ENCODE measurements at regions not wholly inside any gene's neighbourhood (a gene's known extent, or its start where the extent isn't known, plus 50 kb on each side); places are given as distances from the start of the nearest gene placed in this dataset.
"Not testable (repeated sequence)": the region's sequence is repeated elsewhere in the genome, so short reads cannot be mapped to it uniquely, and the experiment has no call there.

DNA sequence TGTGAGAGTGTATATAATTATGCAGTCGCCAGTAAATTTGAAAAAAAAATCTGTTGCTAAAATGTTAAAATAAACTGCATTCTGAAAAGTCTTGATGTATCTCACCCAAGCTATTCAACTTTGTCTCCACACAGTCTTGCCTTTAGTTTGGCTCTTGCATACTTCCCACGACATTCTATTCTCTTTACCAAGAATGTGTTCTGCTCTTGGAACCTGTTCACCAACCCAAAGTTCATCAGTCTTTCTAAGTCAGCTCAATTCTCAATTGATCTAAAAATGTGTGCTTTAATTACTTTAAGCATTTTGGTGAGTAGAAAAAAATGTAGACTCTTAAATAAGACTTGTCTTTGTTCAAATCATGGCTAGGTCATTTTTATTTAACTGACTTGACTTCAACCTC is 657.7 kb upstream of the TBL1XR1 start:
- H3K4me3 Mint-ChIP-seq = no peak overlapping the region
- no peaks in the 10 kb centered on the region for H3K36me3 Mint-ChIP-seq
- H3K27me3 Mint-ChIP-seq = no peaks in the 10 kb centered on the region
- CTCF ChIA-PET = no interaction called here
- no peak for DNase-seq
- H3K4me1 Mint-ChIP-seq = no peaks in the 10 kb centered on the region
- H3K9me3 Mint-ChIP-seq = peaks cover 3% of the 10 kb centered on the region
- no peak overlapping the region for H3K27ac Mint-ChIP-seq

GRCh38 chr3:177860184-177860583 is 662.9 kb upstream of the TBL1XR1 start:
- Mint-ChIP-seq H3K4me3 (no peak overlapping the region), H3K27ac (no peak overlapping the region), H3K36me3 (no peaks in the 10 kb centered on the region), H3K27me3 (no peaks in the 10 kb centered on the region), H3K4me1 (no peaks in the 10 kb centered on the region), H3K9me3 (peaks cover 8% of the 10 kb centered on the region)
- DNase-seq = no peak
- CTCF ChIA-PET = interaction anchor here (0.6 kb wide), 1 partner anchor 46 kb away, joined by 3 read pairs; no protein-coding TSS in a partner anchor

DNA sequence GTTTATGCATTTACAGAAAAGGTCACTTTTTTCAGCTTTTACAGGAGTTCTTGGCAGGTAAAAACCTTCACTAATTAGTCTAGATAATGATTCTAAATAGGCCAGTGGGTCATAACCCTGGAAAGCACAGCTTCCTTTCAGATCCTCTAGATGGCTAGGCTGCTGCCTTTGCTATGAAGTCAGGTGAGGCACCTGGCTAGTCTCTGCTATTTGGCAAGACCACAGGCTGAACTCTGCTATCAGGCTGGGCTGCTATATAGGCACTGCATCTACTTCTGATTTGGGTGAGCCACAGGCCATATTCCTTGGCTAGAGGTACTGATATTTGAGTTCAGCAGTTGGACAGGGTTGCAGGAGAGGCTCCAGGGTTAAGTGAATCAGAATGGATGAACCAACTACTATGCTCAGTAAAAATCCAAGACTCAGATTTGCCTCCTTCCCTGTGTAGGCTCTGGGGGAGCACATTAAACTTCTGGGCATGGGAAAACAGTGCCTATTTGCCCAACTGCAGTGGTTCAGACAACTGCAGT is 665.7 kb upstream of the TBL1XR1 start:
- H3K4me3 Mint-ChIP-seq = no peak overlapping the region
- DNase-seq = no peak
- CTCF ChIA-PET = no interaction called here
- peaks cover 4% of the 10 kb centered on the region for H3K27me3 Mint-ChIP-seq
- H3K36me3 Mint-ChIP-seq = no peaks in the 10 kb centered on the region
- H3K27ac Mint-ChIP-seq = no peak overlapping the region
- no peaks in the 10 kb centered on the region for H3K4me1 Mint-ChIP-seq
- peaks cover 11% of the 10 kb centered on the region for H3K9me3 Mint-ChIP-seq

DNA sequence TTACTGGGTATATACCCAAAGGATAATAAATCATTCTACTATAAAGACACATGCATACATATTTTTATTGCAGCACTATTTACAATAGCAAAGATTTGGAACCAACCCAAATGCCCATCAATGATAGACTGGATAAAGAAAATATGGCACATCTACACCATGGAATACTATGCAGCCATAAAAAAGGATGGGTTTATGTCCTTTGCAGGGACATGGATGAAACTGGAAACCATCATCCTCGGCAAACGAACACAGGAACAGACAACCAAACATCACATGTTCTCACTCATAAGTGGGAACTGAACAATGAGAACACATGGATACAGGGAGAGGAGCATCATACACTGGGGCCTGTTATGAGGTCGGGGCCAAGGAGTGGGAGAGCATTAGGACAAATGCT is 665.0 kb upstream of the KCNMB2 start:
- H3K27me3 Mint-ChIP-seq, H3K27ac Mint-ChIP-seq, H3K4me1 Mint-ChIP-seq, CTCF ChIA-PET, DNase-seq, H3K9me3 Mint-ChIP-seq, H3K4me3 Mint-ChIP-seq, H3K36me3 Mint-ChIP-seq: not testable (repeated sequence)

DNA sequence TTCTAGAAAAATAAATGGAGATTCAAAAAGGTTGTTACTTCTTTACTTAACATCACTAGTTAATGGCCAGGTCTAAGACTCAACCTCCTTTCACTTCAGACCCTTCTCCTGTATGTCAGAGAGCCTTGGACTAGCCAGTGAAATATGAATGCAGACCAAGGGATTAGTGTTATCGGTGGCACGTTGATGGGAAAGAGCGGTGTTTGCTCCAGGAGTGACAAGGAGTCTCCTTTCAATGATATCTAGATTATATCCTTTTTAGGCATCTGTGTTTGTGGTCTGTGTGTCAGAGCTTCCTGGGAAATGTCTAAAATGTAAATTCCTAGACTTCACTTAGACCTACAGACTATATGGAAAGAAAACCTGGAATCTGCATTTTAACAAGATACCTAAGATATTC is 658.0 kb upstream of the KCNMB2 start:
- CTCF ChIA-PET = no interaction called here
- no peak for DNase-seq
- Mint-ChIP-seq H3K27ac (no peak overlapping the region), H3K27me3 (no peaks in the 10 kb centered on the region), H3K4me1 (peaks cover 8% of the 10 kb centered on the region), H3K4me3 (no peak overlapping the region), H3K36me3 (no peaks in the 10 kb centered on the region), H3K9me3 (no peaks in the 10 kb centered on the region)

- H3K27ac Mint-ChIP-seq = no peak overlapping the region
- CTCF ChIA-PET = no interaction called here
These were observed 657.3 kb upstream of the KCNMB2 start for GRCh38 chr3:177878957-177879356.

GRCh38 chr3:177881351-177881750 is 654.9 kb upstream of the KCNMB2 start:
- Mint-ChIP-seq H3K36me3 (no peaks in the 10 kb centered on the region), H3K4me1 (no peaks in the 10 kb centered on the region), H3K27ac (no peak overlapping the region), H3K9me3 (no peaks in the 10 kb centered on the region), H3K4me3 (no peak overlapping the region), H3K27me3 (no peaks in the 10 kb centered on the region)
- CTCF ChIA-PET = no interaction called here
- DNase-seq = no peak

More at GRCh38 chr3:177878957-177879356, 657.3 kb upstream of the KCNMB2 start:
- Mint-ChIP-seq H3K27me3 (no peaks in the 10 kb centered on the region), H3K36me3 (no peaks in the 10 kb centered on the region), H3K4me3 (no peak overlapping the region), H3K9me3 (no peaks in the 10 kb centered on the region), H3K4me1 (peaks cover 8% of the 10 kb centered on the region)
- DNase-seq = no peak

GRCh38 chr3:177882124-177882648 is 654.0 kb upstream of the KCNMB2 start:
- CTCF ChIA-PET = no interaction called here
- no peaks in the 10 kb centered on the region for H3K4me1 Mint-ChIP-seq
- no peak for DNase-seq
- no peaks in the 10 kb centered on the region for H3K9me3 Mint-ChIP-seq
- no peaks in the 10 kb centered on the region for H3K36me3 Mint-ChIP-seq
- H3K27me3 Mint-ChIP-seq = no peaks in the 10 kb centered on the region
- no peak overlapping the region for H3K27ac Mint-ChIP-seq
- H3K4me3 Mint-ChIP-seq = no peak overlapping the region

- CTCF ChIA-PET = no interaction called here
- Mint-ChIP-seq H3K27me3 (no peaks in the 10 kb centered on the region), H3K27ac (no peak overlapping the region), H3K4me3 (no peak overlapping the region), H3K9me3 (no peaks in the 10 kb centered on the region), H3K4me1 (no peaks in the 10 kb centered on the region), H3K36me3 (no peaks in the 10 kb centered on the region)
- DNase-seq = no peak
These were observed 653.1 kb upstream of the KCNMB2 start for GRCh38 chr3:177883091-177883490.

GRCh38 chr3:177883957-177884356 is 652.3 kb upstream of the KCNMB2 start:
- H3K4me1 Mint-ChIP-seq = no peaks in the 10 kb centered on the region
- no peak for DNase-seq
- CTCF ChIA-PET = no interaction called here
- H3K27me3 Mint-ChIP-seq = no peaks in the 10 kb centered on the region
- H3K4me3 Mint-ChIP-seq = no peak overlapping the region
- H3K27ac Mint-ChIP-seq = no peak overlapping the region
- H3K9me3 Mint-ChIP-seq = no peaks in the 10 kb centered on the region
- no peaks in the 10 kb centered on the region for H3K36me3 Mint-ChIP-seq

- no peaks in the 10 kb centered on the region for H3K27me3 Mint-ChIP-seq
- no peak overlapping the region for H3K4me3 Mint-ChIP-seq
- CTCF ChIA-PET = no interaction called here
- H3K36me3 Mint-ChIP-seq = no peaks in the 10 kb centered on the region
- no peaks in the 10 kb centered on the region for H3K4me1 Mint-ChIP-seq
- no peak for DNase-seq
- H3K9me3 Mint-ChIP-seq = no peaks in the 10 kb centered on the region
- H3K27ac Mint-ChIP-seq = no peak overlapping the region
These were observed 651.2 kb upstream of the KCNMB2 start for GRCh38 chr3:177885063-177885462.

DNA sequence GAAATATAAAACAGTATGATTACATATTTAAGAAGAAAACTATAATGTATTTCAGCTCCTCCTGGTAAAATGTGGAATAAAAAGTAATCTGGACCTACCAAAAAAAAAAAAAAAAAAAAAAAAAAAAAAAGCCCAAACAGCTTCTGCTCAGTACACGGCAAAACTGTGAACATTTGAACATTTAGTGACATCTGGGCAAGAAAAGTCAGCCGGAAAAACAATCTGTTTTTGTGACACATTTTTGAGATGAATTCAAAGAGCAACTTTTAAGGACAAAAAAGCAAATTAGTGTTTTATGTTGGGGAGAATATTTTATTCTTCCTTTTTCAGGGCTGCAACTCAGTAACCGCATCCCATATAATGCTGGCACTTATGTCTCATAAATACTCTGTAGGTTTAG is 649.7 kb upstream of the KCNMB2 start:
- no peaks in the 10 kb centered on the region for H3K4me1 Mint-ChIP-seq
- DNase-seq = no peak
- H3K27me3 Mint-ChIP-seq = no peaks in the 10 kb centered on the region
- H3K36me3 Mint-ChIP-seq = no peaks in the 10 kb centered on the region
- no peaks in the 10 kb centered on the region for H3K9me3 Mint-ChIP-seq
- CTCF ChIA-PET = no interaction called here
- H3K4me3 Mint-ChIP-seq = no peak overlapping the region
- H3K27ac Mint-ChIP-seq = no peak overlapping the region

DNA sequence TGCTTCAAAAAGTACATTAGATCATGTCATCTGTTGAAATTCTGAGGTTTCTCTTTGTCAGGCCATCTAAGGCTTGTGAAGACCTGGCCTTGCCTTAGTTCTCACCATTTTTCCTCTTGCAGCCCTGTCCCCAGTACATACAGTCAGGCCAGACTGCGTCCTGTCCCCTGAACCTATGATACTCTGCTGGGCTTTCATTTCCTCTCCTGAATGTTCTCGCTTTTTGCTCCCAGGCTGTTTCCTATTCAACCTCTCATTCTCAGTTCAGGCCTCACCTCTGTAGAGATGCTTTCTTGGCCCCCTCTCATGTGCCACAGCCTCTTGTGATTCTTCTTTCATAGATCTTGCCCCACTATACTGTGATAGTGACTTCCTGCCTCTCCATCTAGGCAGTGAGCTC is 648.8 kb upstream of the KCNMB2 start:
- CTCF ChIA-PET = no interaction called here
- no peaks in the 10 kb centered on the region for H3K9me3 Mint-ChIP-seq
- no peaks in the 10 kb centered on the region for H3K4me1 Mint-ChIP-seq
- H3K27ac Mint-ChIP-seq = no peak overlapping the region
- no peak for DNase-seq
- H3K27me3 Mint-ChIP-seq = no peaks in the 10 kb centered on the region
- no peaks in the 10 kb centered on the region for H3K36me3 Mint-ChIP-seq
- no peak overlapping the region for H3K4me3 Mint-ChIP-seq

DNA sequence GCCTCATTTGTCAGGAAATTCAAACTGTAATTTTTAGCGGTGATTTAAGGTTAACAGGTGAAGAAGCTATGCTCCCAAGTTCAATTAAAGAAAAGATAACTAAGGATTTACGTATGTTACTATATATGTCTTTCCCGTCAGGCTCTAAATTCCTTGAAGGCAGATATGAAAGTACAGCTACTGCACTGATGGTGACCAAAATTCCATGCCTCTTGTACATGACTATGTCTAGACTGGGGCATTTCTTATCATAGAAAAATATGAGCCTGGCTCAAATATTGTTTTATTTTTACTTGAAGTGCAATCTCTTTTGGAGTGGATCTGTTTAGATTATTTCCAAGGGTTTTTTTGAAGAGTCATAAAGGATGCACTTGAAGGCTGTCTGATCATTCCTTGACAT is 647.1 kb upstream of the KCNMB2 start:
- no peak for DNase-seq
- CTCF ChIA-PET = no interaction called here
- Mint-ChIP-seq H3K27ac (no peak overlapping the region), H3K27me3 (no peaks in the 10 kb centered on the region), H3K36me3 (no peaks in the 10 kb centered on the region), H3K9me3 (no peaks in the 10 kb centered on the region), H3K4me1 (no peaks in the 10 kb centered on the region), H3K4me3 (no peak overlapping the region)

GRCh38 chr3:177889652-177890358 is 646.4 kb upstream of the KCNMB2 start:
- Mint-ChIP-seq H3K27ac (no peak overlapping the region), H3K27me3 (no peaks in the 10 kb centered on the region), H3K9me3 (no peaks in the 10 kb centered on the region), H3K4me1 (no peaks in the 10 kb centered on the region), H3K36me3 (no peaks in the 10 kb centered on the region), H3K4me3 (no peak overlapping the region)
- CTCF ChIA-PET = no interaction called here
- no peak for DNase-seq

GRCh38 chr3:177890359-177890683 is 645.9 kb upstream of the KCNMB2 start:
- H3K4me1 Mint-ChIP-seq = no peaks in the 10 kb centered on the region
- CTCF ChIA-PET = no interaction called here
- H3K36me3 Mint-ChIP-seq = no peaks in the 10 kb centered on the region
- DNase-seq = no peak
- H3K9me3 Mint-ChIP-seq = no peaks in the 10 kb centered on the region
- no peak overlapping the region for H3K4me3 Mint-ChIP-seq
- no peak overlapping the region for H3K27ac Mint-ChIP-seq
- H3K27me3 Mint-ChIP-seq = no peaks in the 10 kb centered on the region
